ENCODE measurements at regions not wholly inside any gene's neighbourhood (a gene's known extent, or its start where the extent isn't known, plus 50 kb on each side); places are given as distances from the start of the nearest gene placed in this dataset.
A peak's percentile ranks its signal among the peaks of the same experiment; 100 is the strongest.
"Not testable (repeated sequence)": the region's sequence is repeated elsewhere in the genome, so short reads cannot be mapped to it uniquely, and the experiment has no call there.

GRCh38 chr1:147348592-147348991 lies 106.1 kb downstream of the CHD1L start:
- not testable (repeated sequence) for DNase-seq (ENCODE audit: extremely low read depth in 1 of 11, low read depth in 9 of 11, low spot score in 4 of 11)

- DNase-seq (ENCODE audit: extremely low read depth in 1 of 11, low read depth in 9 of 11, low spot score in 4 of 11): no peak
These were observed 107.0 kb downstream of the CHD1L start for GRCh38 chr1:147349533-147349932.

GRCh38 chr1:147351140-147351835 lies 108.8 kb downstream of the CHD1L start:
- DNase-seq (ENCODE audit: extremely low read depth in 1 of 11, low read depth in 9 of 11, low spot score in 4 of 11): peak in 2 of 11 donors; percentile 13 to 23

GRCh38 chr1:147377263-147378246 lies 135.1 kb downstream of the CHD1L start:
- DNase-seq (ENCODE audit: extremely low read depth in 1 of 11, low read depth in 9 of 11, low spot score in 4 of 11): no peak

GRCh38 chr1:147379889-147380288 lies 137.4 kb downstream of the CHD1L start:
- no peak for DNase-seq (ENCODE audit: extremely low read depth in 1 of 11, low read depth in 9 of 11, low spot score in 4 of 11)

GRCh38 chr1:147384804-147385203 lies 142.3 kb downstream of the CHD1L start:
- no peak for DNase-seq (ENCODE audit: extremely low read depth in 1 of 11, low read depth in 9 of 11, low spot score in 4 of 11)

- no peak for DNase-seq (ENCODE audit: extremely low read depth in 1 of 11, low read depth in 9 of 11, low spot score in 4 of 11)
These were observed 146.5 kb downstream of the CHD1L start for GRCh38 chr1:147388969-147389368.

GRCh38 chr1:147389532-147390184 lies 147.2 kb downstream of the CHD1L start:
- peak in 9 of 11 donors; percentile 6 to 24 (median 19) for DNase-seq (ENCODE audit: extremely low read depth in 1 of 11, low read depth in 9 of 11, low spot score in 4 of 11)

GRCh38 chr1:147390185-147390542 lies 147.7 kb downstream of the CHD1L start:
- no peak for DNase-seq (ENCODE audit: extremely low read depth in 1 of 11, low read depth in 9 of 11, low spot score in 4 of 11)

- DNase-seq (ENCODE audit: extremely low read depth in 1 of 11, low read depth in 9 of 11, low spot score in 4 of 11): no peak
These were observed 148.6 kb downstream of the CHD1L start for GRCh38 chr1:147391114-147391513.

- not testable (repeated sequence) for DNase-seq (ENCODE audit: extremely low read depth in 1 of 11, low read depth in 9 of 11, low spot score in 4 of 11)
These were observed 138.8 kb upstream of the BCL9 start for GRCh38 chr1:147402326-147403045.

GRCh38 chr1:147404344-147404743 lies 137.0 kb upstream of the BCL9 start:
- DNase-seq (ENCODE audit: extremely low read depth in 1 of 11, low read depth in 9 of 11, low spot score in 4 of 11): not testable (repeated sequence)

GRCh38 chr1:147409886-147410285 lies 131.4 kb upstream of the BCL9 start:
- DNase-seq (ENCODE audit: extremely low read depth in 1 of 11, low read depth in 9 of 11, low spot score in 4 of 11): no peak

- no peak for DNase-seq (ENCODE audit: extremely low read depth in 1 of 11, low read depth in 9 of 11, low spot score in 4 of 11)
These were observed 128.1 kb upstream of the BCL9 start for GRCh38 chr1:147413110-147413605.

- DNase-seq (ENCODE audit: extremely low read depth in 1 of 11, low read depth in 9 of 11, low spot score in 4 of 11): no peak
These were observed 126.7 kb upstream of the BCL9 start for GRCh38 chr1:147414505-147415163.

GRCh38 chr1:147417024-147417423 lies 124.3 kb upstream of the BCL9 start:
- no peak for DNase-seq (ENCODE audit: extremely low read depth in 1 of 11, low read depth in 9 of 11, low spot score in 4 of 11)

GRCh38 chr1:147423100-147423827 lies 118.0 kb upstream of the BCL9 start:
- not testable (repeated sequence) for DNase-seq (ENCODE audit: extremely low read depth in 1 of 11, low read depth in 9 of 11, low spot score in 4 of 11)

GRCh38 chr1:147434921-147435320 lies 106.4 kb upstream of the BCL9 start:
- no peak for DNase-seq (ENCODE audit: extremely low read depth in 1 of 11, low read depth in 9 of 11, low spot score in 4 of 11)

All from renal cortex interstitium (tissue), 11 donors.